H1 (cell line): ENCODE measurements at regions not wholly inside any gene's neighbourhood (a gene's known extent, or its start where the extent isn't known, plus 50 kb on each side); places are given as distances from the start of the nearest gene placed in this dataset.

ENCODE experiments used
- CTCF ChIA-PET: fragments of 300-600 bp; sonication (Branson Sonifier 250); formaldehyde crosslinking; loops from one replicate; lab custom pipeline; 2021; ENCODE audit not compliant: partially characterized antibody; lab: Charles Lee
- POLR2A ChIA-PET: fragments of 300-600 bp; sonication (Branson Sonifier 250); formaldehyde crosslinking; loops from one replicate; lab custom pipeline; 2021; ENCODE audit warnings: inconsistent platforms; ENCODE audit not compliant: partially characterized antibody; lab: Charles Lee
- DNase-seq, 2 experiments: peaks; one replicate each; pipeline versions ENCODE4 v3.0.0 to v3.0.0-alpha.2; 2010 to 2022; ENCODE audit warnings: low spot score in 2 of 2, low read depth in 1 of 2, mixed read lengths in 1 of 2
- FAIRE-seq: peaks from 2 replicates; lab custom pipeline; 2011; peaks lifted over from hg19 to GRCh38; lab: Jason Lieb, UNC
- H2AFZ ChIP-seq: 2 replicates; pipeline ENCODE4 v1.8.1; 2012; ENCODE audit warnings: low read length, inconsistent platforms
- H2AK5ac ChIP-seq: 2 replicates; pipeline ENCODE4 v1.6.1; 2013; ENCODE audit warnings: low read depth, low read length
- H2BK120ac ChIP-seq: replicated peaks from 2 replicates; pipeline ENCODE3; 2013; ENCODE audit warnings: low read depth, low read length, inconsistent platforms
- H2BK12ac ChIP-seq: 2 replicates; pipeline ENCODE4 v1.6.1; 2013; ENCODE audit warnings: low read depth, low read length
- H2BK15ac ChIP-seq: 2 replicates; pipeline ENCODE4 v1.6.1; 2013; ENCODE audit warnings: low read length
- H2BK20ac ChIP-seq: 2 replicates; pipeline ENCODE4 v1.6.1; 2013; ENCODE audit warnings: low read length
- H2BK5ac ChIP-seq: 2 replicates; pipeline ENCODE4 v1.6.1; 2013; ENCODE audit warnings: low read depth, low read length
- H3K14ac ChIP-seq: 2 replicates; pipeline ENCODE4 v1.6.1; 2013; ENCODE audit warnings: inconsistent platforms; ENCODE audit not compliant: insufficient read length
- H3K18ac ChIP-seq: 2 replicates; pipeline ENCODE4 v1.6.1; 2013; ENCODE audit warnings: low read length; ENCODE audit errors: extremely low read depth
- H3K23ac ChIP-seq: 2 replicates; pipeline ENCODE4 v1.6.1; 2013; ENCODE audit warnings: inconsistent platforms; ENCODE audit not compliant: insufficient read length
- H3K23me2 ChIP-seq: 2 replicates; pipeline ENCODE4 v1.6.1; 2013; ENCODE audit warnings: low read depth, low read length
- H3K27ac ChIP-seq: 2 replicates; pipeline ENCODE4 v1.6.1; 2011; ENCODE audit warnings: low read depth, low read length, inconsistent platforms
- H3K27me3 ChIP-seq, 4 experiments: replicated peaks in 1 of 4; 1 replicate in 1 of 4; 2 replicates in 3 of 4; pipeline versions ENCODE4 v1.6.1 to v1.8.1; 2011 to 2013; ENCODE audit warnings: low read length in 3 of 4, mild to moderate bottlenecking in 3 of 4, inconsistent platforms in 2 of 4, mixed read lengths in 2 of 4, moderate library complexity in 1 of 4; ENCODE audit not compliant: control insufficient read depth in 3 of 4, insufficient read depth in 3 of 4; ENCODE audit errors: extremely low read depth in 1 of 4
- H3K36me3 ChIP-seq, 4 experiments: 2 replicates each; pipeline versions ENCODE4 v1.6.1 to v1.8.1; 2011 to 2013; ENCODE audit warnings: mild to moderate bottlenecking in 4 of 4, low read length in 3 of 4, moderate library complexity in 2 of 4, control low read depth in 1 of 4, inconsistent platforms in 1 of 4; ENCODE audit not compliant: insufficient read depth in 4 of 4, control insufficient read depth in 2 of 4
- H3K4ac ChIP-seq: replicated peaks from 2 replicates; pipeline ENCODE3; 2013; ENCODE audit warnings: low read length, low read depth, mixed read lengths, inconsistent platforms; ENCODE audit not compliant: insufficient read length
- H3K4me1 ChIP-seq, 4 experiments: replicated peaks in 1 of 4; 1 replicate in 1 of 4; 2 replicates in 3 of 4; pipeline versions ENCODE4 v1.6.1 to v1.8.1; 2011 to 2013; ENCODE audit warnings: low read length in 3 of 4, inconsistent platforms in 2 of 4, mixed read lengths in 1 of 4; ENCODE audit not compliant: insufficient read depth in 4 of 4, control insufficient read depth in 3 of 4
- H3K4me2 ChIP-seq, 2 experiments: 2 replicates each; pipeline versions ENCODE4 v1.6.1 to v1.8.1; 2011 to 2013; ENCODE audit warnings: low read depth in 2 of 2, low read length in 2 of 2, control low read depth in 1 of 2, inconsistent platforms in 1 of 2, mild to moderate bottlenecking in 1 of 2; ENCODE audit not compliant: insufficient read depth in 1 of 2
- H3K4me3 ChIP-seq, 4 experiments: fragments of 200-600, 300-600 bp in 1 of 4; sonication (generic), shearing (Covaris generic), sonication (Bioruptor Twin) in 1 of 4; 2 replicates each; pipeline versions ENCODE4 v1.5.1 to v1.8.1; 2011 to 2016; ENCODE audit warnings: low read length in 4 of 4, low read depth in 3 of 4, control low read depth in 2 of 4, inconsistent platforms in 2 of 4, mild to moderate bottlenecking in 2 of 4, mixed read lengths in 1 of 4, moderate library complexity in 1 of 4; ENCODE audit not compliant: insufficient read depth in 2 of 4; ENCODE audit errors: extremely low read depth in 1 of 4
- H3K56ac ChIP-seq: replicated peaks from 2 replicates; pipeline ENCODE3; 2013; ENCODE audit warnings: low read depth, mild to moderate bottlenecking, mixed read lengths, low read length, inconsistent platforms; ENCODE audit not compliant: insufficient read length
- H3K79me1 ChIP-seq: 2 replicates; pipeline ENCODE4 v1.6.1; 2013; ENCODE audit warnings: low read depth, low read length, control low read depth
- H3K79me2 ChIP-seq, 2 experiments: 2 replicates each; pipeline versions ENCODE4 v1.6.1 to v1.8.1; 2012 to 2013; ENCODE audit warnings: low read length in 2 of 2, mild to moderate bottlenecking in 2 of 2, inconsistent platforms in 1 of 2; ENCODE audit not compliant: insufficient read depth in 2 of 2, control insufficient read depth in 1 of 2
- H3K9ac ChIP-seq, 4 experiments: replicated peaks in 1 of 4; 1 replicate in 1 of 4; 2 replicates in 3 of 4; pipeline versions ENCODE4 v1.6.1 to v1.8.1; 2011 to 2013; ENCODE audit warnings: low read depth in 3 of 4, low read length in 3 of 4, control low read depth in 2 of 4, mild to moderate bottlenecking in 2 of 4, moderate library complexity in 2 of 4, inconsistent platforms in 1 of 4; ENCODE audit errors: extremely low read depth in 1 of 4
- H3K9me3 ChIP-seq, 2 experiments: 2 replicates each; pipeline versions ENCODE4 v1.6.1 to v1.8.1; 2012 to 2013; ENCODE audit warnings: mild to moderate bottlenecking in 2 of 2, moderate library complexity in 2 of 2, control low read depth in 1 of 2, inconsistent platforms in 1 of 2, low read depth in 1 of 2, low read length in 1 of 2, mixed read lengths in 1 of 2; ENCODE audit not compliant: insufficient read depth in 2 of 2
- H4K20me1 ChIP-seq, 2 experiments: replicated peaks in 1 of 2; 2 replicates each; pipeline versions ENCODE3 to v1.8.1; 2011 to 2013; ENCODE audit warnings: inconsistent platforms in 2 of 2, low read length in 2 of 2, mild to moderate bottlenecking in 1 of 2; ENCODE audit not compliant: insufficient read depth in 2 of 2, control insufficient read depth in 1 of 2
- H4K5ac ChIP-seq: 2 replicates; pipeline ENCODE4 v1.6.1; 2013; ENCODE audit warnings: low read length, low read depth, mixed read lengths, inconsistent platforms; ENCODE audit not compliant: insufficient read length
- H4K8ac ChIP-seq: 2 replicates; pipeline ENCODE4 v1.8.0; 2013; ENCODE audit warnings: mild to moderate bottlenecking, moderate library complexity, low read length, inconsistent platforms; ENCODE audit not compliant: insufficient read depth; ENCODE audit errors: extremely low read depth
- H4K91ac ChIP-seq: replicated peaks from 2 replicates; pipeline ENCODE3; 2013; ENCODE audit warnings: low read length, mixed read lengths, inconsistent platforms; ENCODE audit not compliant: insufficient read length
- NANOG ChIP-seq: IDR thresholded peaks from 2 replicates; pipeline ENCODE4 v1.6.1; 2011; ENCODE audit warnings: low read length, low read depth, mild to moderate bottlenecking, inconsistent platforms; ENCODE audit not compliant: insufficient read depth, poor library complexity, severe bottlenecking
- SUZ12 ChIP-seq: fragments of 200-600 bp; sonication (generic); IDR thresholded peaks from 2 replicates; pipeline ENCODE4 v1.6.1; 2012; ENCODE audit warnings: mild to moderate bottlenecking, inconsistent platforms, low read length, moderate library complexity, mixed read lengths
- TAF7 ChIP-seq: optimal IDR thresholded peaks from 2 replicates; pipeline ENCODE3; 2011; ENCODE audit warnings: low read depth, mild to moderate bottlenecking, inconsistent platforms, low read length, moderate library complexity, borderline replicate concordance
- TEAD4 ChIP-seq: IDR thresholded peaks from 2 replicates; pipeline ENCODE4 v1.6.1; 2012; ENCODE audit warnings: low read depth, low read length, inconsistent platforms, mixed read lengths
- ZNF274 ChIP-seq: IDR thresholded peaks from 2 replicates; pipeline ENCODE4 v1.7.0; 2012; ENCODE audit warnings: low read length, borderline replicate concordance; ENCODE audit errors: extremely low read depth

DNA sequence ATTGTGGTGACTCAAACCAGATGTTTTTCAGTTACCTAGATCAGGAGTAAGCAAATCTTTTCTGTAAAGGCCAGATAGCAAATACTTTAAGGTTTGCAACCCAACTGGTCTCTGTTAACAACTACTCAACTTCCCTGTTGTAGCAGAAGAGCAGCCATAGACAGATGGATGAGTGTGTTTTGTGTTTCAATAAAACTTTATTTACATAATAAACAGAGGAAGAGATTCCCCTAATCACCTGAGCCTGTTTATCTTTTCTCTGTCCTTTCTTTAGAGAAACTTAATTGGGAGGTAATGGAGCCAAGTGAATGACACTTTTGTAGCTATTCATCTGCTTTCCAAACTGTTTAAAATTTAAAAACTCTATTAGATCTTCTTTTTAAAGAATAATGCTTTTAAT lies 365.1 kb downstream of the IPO8 start:
- Histone ChIP-seq H3K36me3 (no peaks in the 10 kb centered on the region), H3K4ac (no peak overlapping the region), H3K18ac (no peak overlapping the region), H2BK120ac (no peak overlapping the region), H2BK15ac (no peak overlapping the region), H3K23ac (no peak overlapping the region), H3K9ac (no peak overlapping the region), H3K27ac (no peak overlapping the region), H3K56ac (no peak overlapping the region), H3K79me2 (no peaks in the 10 kb centered on the region), H2AK5ac (no peak overlapping the region), H3K9me3 (peaks cover 0 to 6% of the 10 kb centered on the region in 2 experiments; a peak in 3 of 4 replicates), H3K79me1 (no peaks in the 10 kb centered on the region), H3K14ac (no peak overlapping the region), H3K4me1 (peaks cover 0 to 2% (median 0%) of the 10 kb centered on the region in 4 experiments; a peak in 1 of 7 replicates), H3K27me3 (no peaks in the 10 kb centered on the region), H2BK5ac (no peak overlapping the region), H4K5ac (no peak overlapping the region), H4K8ac (no peak overlapping the region), H2BK12ac (no peak overlapping the region), H2AFZ (no peak overlapping the region), H3K4me2 (no peak overlapping the region), H2BK20ac (no peak overlapping the region), H4K91ac (no peak overlapping the region), H4K20me1 (no peaks in the 10 kb centered on the region), H3K4me3 (no peak overlapping the region), H3K23me2 (no peaks in the 10 kb centered on the region)
- no peak for FAIRE-seq
- no peak for DNase-seq
- CTCF ChIA-PET: no interaction called here
- POLR2A ChIA-PET: no interaction called here
- TF ChIP-seq TAF7 (no peak), ZNF274 (no peak), NANOG (no peak), TEAD4 (no peak), SUZ12 (no peak)
